ENCODE measurements at regions not wholly inside any gene's neighbourhood (a gene's known extent, or its start where the extent isn't known, plus 50 kb on each side); places are given as distances from the start of the nearest gene placed in this dataset.
A peak's percentile ranks its signal among the peaks of the same experiment; 100 is the strongest.
"Not testable (repeated sequence)": the region's sequence is repeated elsewhere in the genome, so short reads cannot be mapped to it uniquely, and the experiment has no call there.

- not testable (repeated sequence) for H3K4me3 ChIP-seq (replicated peaks in 1 of 2; ENCODE audit: low read depth in 2 of 2, low read length in 2 of 2); DNase-seq (ENCODE audit: low read depth in 2 of 2)
These were observed 59.2 kb upstream of the ZNF641 start for GRCh38 chr12:48409938-48410337.

- TF ChIP-seq CTCF (IDR thresholded peaks at IDR 0.05; ENCODE audit: low read depth, low read length): no peak
These were observed 59.0 kb upstream of the ANP32D start for GRCh38 chr12:48413388-48413787.

GRCh38 chr12:48414021-48414420 is 58.3 kb upstream of the ANP32D start:
- no peak for TF ChIP-seq CTCF (IDR thresholded peaks at IDR 0.05; ENCODE audit: low read depth, low read length)
- DNase-seq (ENCODE audit: low read depth in 2 of 2): peak in 1 of 2 donors; percentile 19
- H3K4me3 ChIP-seq (replicated peaks in 1 of 2; ENCODE audit: low read depth in 2 of 2, low read length in 2 of 2): no peak overlapping the region

More at GRCh38 chr12:48413388-48413787, 59.0 kb upstream of the ANP32D start:
- H3K4me3 ChIP-seq (replicated peaks in 1 of 2; ENCODE audit: low read depth in 2 of 2, low read length in 2 of 2): no peak overlapping the region
- DNase-seq (ENCODE audit: low read depth in 2 of 2): no peak

- TF ChIP-seq CTCF (IDR thresholded peaks at IDR 0.05; ENCODE audit: low read depth, low read length): no peak
- DNase-seq (ENCODE audit: low read depth in 2 of 2): no peak
- H3K4me3 ChIP-seq (replicated peaks in 1 of 2; ENCODE audit: low read depth in 2 of 2, low read length in 2 of 2): no peak overlapping the region
These were observed 53.0 kb upstream of the ANP32D start for GRCh38 chr12:48419116-48419935.

DNA sequence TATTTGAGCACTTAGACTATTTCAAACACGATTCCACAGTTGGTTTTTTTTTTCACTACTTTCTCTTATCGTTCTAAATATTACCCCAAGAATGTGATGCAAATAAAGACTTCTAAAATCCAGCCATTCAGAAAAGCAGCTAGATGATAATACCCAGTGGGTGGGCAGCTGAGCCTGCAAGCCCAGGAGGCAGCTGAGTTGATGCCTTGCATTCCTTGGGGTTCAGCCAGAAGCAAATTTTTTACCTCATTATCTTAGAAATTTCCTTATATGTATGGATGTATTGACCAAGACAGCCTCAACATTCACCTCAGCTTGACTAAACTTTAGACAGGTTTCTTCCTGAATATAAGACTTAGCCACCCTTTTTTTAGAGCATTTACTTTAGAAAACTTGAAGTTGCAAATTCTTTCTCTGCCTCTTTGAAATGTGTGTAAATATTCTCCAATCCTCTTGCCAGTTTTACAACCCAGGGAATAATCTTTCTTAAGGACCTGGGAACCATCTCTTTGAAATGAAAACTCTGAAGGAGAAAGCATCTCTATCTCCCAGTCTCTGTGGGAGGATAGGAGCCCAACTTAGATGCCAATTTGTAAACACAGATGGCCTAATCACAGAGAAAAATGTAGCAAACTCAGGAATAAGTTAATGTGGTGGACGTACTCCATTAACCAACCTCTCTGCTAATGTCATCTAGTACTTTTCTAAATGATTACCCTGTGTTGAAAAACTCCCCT is 52.2 kb upstream of the ANP32D start:
- peak in 1 of 2 donors; percentile 42 for DNase-seq (ENCODE audit: low read depth in 2 of 2)

GRCh38 chr12:48422060-48422459 is 50.3 kb upstream of the ANP32D start:
- peak; percentile 2 to 23 for DNase-seq (ENCODE audit: low read depth in 2 of 2)
- no peak overlapping the region for H3K4me3 ChIP-seq (replicated peaks in 1 of 2; ENCODE audit: low read depth in 2 of 2, low read length in 2 of 2)
- TF ChIP-seq CTCF (IDR thresholded peaks at IDR 0.05; ENCODE audit: low read depth, low read length): no peak

More for the DNA sequence above, 52.2 kb upstream of the ANP32D start:
- no peak for TF ChIP-seq CTCF (IDR thresholded peaks at IDR 0.05; ENCODE audit: low read depth, low read length)
- H3K4me3 ChIP-seq (replicated peaks in 1 of 2; ENCODE audit: low read depth in 2 of 2, low read length in 2 of 2): no peak overlapping the region
